GM12878 (cell line): ENCODE measurements at regions not wholly inside any gene's neighbourhood (a gene's known extent, or its start where the extent isn't known, plus 50 kb on each side); places are given as distances from the start of the nearest gene placed in this dataset.

Source experiments
- CEBPB ChIP-seq, 2 experiments: fragments of 150-350 bp in 1 of 2; IDR thresholded peaks; 2 replicates each; pipeline ENCODE4 v1.6.1; 2012 to 2014; ENCODE audit warnings: low read depth in 2 of 2, low read length in 2 of 2, borderline replicate concordance in 1 of 2, inconsistent platforms in 1 of 2
- CHD2 ChIP-seq: IDR thresholded peaks from 2 replicates; pipeline ENCODE4 v1.6.1; 2011; ENCODE audit warnings: low read depth, low read length, improper control_type of control experiment, borderline replicate concordance
- GATAD2B ChIP-seq: fragments of 450-650 bp; conservative IDR thresholded peaks from 2 replicates; pipeline ENCODE4 v1.6.1; 2017; ENCODE audit warnings: low read depth, mild to moderate bottlenecking, moderate library complexity
- IKZF2 ChIP-seq, 2 experiments: fragments of 450-650 bp; IDR thresholded peaks; 2 replicates each; pipeline ENCODE4 v1.6.1; 2017; ENCODE audit warnings: mild to moderate bottlenecking in 2 of 2, moderate library complexity in 2 of 2
- KLF5 ChIP-seq: fragments of 450-650 bp; IDR thresholded peaks from 2 replicates; pipeline ENCODE4 v1.6.1; 2014; ENCODE audit warnings: mild to moderate bottlenecking; ENCODE audit not compliant: partially characterized antibody
- POLR2A ChIP-seq: IDR thresholded peaks from 2 replicates; pipeline ENCODE4 v1.6.1; 2011; ENCODE audit warnings: low read depth, mild to moderate bottlenecking, low read length
- POLR2AphosphoS5 ChIP-seq: IDR thresholded peaks from 2 replicates; pipeline ENCODE4 v1.6.1; 2011; ENCODE audit warnings: mild to moderate bottlenecking, low read length, inconsistent platforms
- RB1 ChIP-seq: fragments of 450-650 bp; formaldehyde crosslinking; IDR thresholded peaks from 2 replicates; pipeline ENCODE4 v1.6.1; 2017; ENCODE audit warnings: mild to moderate bottlenecking, borderline replicate concordance
- SREBF2 ChIP-seq: IDR thresholded peaks from 2 replicates; pipeline ENCODE4 v1.6.1; 2012; ENCODE audit warnings: mild to moderate bottlenecking, low read length
- TBL1XR1 ChIP-seq: IDR thresholded peaks from 2 replicates; pipeline ENCODE4 v1.6.1; 2012; ENCODE audit warnings: low read depth, low read length, improper control_type of control experiment
- ZNF24 ChIP-seq: fragments of 450-650 bp; IDR thresholded peaks from 2 replicates; pipeline ENCODE4 v1.6.1; 2017; ENCODE audit warnings: antibody characterized with exemption, mild to moderate bottlenecking
- TF ChIP-seq, protein P1 (sequence below), 3 experiments: IDR thresholded peaks in 2 of 3; conservative IDR thresholded peaks in 1 of 3; 2 replicates each; pipeline ENCODE4 v1.5.1; 2011; ENCODE audit warnings: low read depth in 3 of 3, low read length in 3 of 3, mild to moderate bottlenecking in 3 of 3, control low read depth in 2 of 3, moderate library complexity in 2 of 3, inconsistent platforms in 1 of 3, mixed read lengths in 1 of 3; ENCODE audit not compliant: control insufficient read depth in 2 of 3, insufficient read depth in 1 of 3; ENCODE audit errors: extremely low read depth in 1 of 3
- TF ChIP-seq, protein P2 (sequence below): IDR thresholded peaks from 2 replicates; pipeline ENCODE4 v1.6.1; 2012; ENCODE audit warnings: mild to moderate bottlenecking, low read depth, low read length
- TF ChIP-seq, protein P3 (sequence below): fragments of 450-650 bp; IDR thresholded peaks from 2 replicates; pipeline ENCODE4 v1.6.1; 2017; ENCODE audit warnings: mild to moderate bottlenecking, moderate library complexity

DNA sequence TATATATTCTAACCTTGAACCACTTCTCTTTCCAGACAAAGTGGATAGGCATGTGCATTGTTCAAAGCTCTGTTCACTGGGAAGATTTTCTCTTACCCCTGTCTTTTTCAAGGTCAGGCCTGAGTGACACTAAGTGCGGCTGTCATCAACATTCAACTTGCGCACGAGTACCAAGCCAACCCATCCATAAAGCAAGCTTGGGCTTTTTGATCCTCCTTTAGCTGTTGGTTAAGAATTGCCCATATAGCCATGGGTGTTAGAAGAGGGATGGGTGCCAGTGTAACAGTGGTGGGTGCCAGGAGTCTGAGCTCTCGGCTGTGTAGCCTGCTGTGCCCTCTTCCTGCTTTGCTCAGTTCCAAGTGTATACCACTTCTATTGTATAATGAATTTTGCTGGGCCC lies 136.1 kb downstream of the GLUL start:
- TF ChIP-seq, protein P1, sequence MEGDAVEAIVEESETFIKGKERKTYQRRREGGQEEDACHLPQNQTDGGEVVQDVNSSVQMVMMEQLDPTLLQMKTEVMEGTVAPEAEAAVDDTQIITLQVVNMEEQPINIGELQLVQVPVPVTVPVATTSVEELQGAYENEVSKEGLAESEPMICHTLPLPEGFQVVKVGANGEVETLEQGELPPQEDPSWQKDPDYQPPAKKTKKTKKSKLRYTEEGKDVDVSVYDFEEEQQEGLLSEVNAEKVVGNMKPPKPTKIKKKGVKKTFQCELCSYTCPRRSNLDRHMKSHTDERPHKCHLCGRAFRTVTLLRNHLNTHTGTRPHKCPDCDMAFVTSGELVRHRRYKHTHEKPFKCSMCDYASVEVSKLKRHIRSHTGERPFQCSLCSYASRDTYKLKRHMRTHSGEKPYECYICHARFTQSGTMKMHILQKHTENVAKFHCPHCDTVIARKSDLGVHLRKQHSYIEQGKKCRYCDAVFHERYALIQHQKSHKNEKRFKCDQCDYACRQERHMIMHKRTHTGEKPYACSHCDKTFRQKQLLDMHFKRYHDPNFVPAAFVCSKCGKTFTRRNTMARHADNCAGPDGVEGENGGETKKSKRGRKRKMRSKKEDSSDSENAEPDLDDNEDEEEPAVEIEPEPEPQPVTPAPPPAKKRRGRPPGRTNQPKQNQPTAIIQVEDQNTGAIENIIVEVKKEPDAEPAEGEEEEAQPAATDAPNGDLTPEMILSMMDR (IDR thresholded peaks at IDR 0.05 in 2 of 3, conservative IDR thresholded peaks at IDR 0.05 in 1 of 3; ENCODE audit: control insufficient read depth in 2 of 3, extremely low read depth in 1 of 3, insufficient read depth in 1 of 3, low read depth in 3 of 3, low read length in 3 of 3), result no peak
- TF ChIP-seq, protein P2, sequence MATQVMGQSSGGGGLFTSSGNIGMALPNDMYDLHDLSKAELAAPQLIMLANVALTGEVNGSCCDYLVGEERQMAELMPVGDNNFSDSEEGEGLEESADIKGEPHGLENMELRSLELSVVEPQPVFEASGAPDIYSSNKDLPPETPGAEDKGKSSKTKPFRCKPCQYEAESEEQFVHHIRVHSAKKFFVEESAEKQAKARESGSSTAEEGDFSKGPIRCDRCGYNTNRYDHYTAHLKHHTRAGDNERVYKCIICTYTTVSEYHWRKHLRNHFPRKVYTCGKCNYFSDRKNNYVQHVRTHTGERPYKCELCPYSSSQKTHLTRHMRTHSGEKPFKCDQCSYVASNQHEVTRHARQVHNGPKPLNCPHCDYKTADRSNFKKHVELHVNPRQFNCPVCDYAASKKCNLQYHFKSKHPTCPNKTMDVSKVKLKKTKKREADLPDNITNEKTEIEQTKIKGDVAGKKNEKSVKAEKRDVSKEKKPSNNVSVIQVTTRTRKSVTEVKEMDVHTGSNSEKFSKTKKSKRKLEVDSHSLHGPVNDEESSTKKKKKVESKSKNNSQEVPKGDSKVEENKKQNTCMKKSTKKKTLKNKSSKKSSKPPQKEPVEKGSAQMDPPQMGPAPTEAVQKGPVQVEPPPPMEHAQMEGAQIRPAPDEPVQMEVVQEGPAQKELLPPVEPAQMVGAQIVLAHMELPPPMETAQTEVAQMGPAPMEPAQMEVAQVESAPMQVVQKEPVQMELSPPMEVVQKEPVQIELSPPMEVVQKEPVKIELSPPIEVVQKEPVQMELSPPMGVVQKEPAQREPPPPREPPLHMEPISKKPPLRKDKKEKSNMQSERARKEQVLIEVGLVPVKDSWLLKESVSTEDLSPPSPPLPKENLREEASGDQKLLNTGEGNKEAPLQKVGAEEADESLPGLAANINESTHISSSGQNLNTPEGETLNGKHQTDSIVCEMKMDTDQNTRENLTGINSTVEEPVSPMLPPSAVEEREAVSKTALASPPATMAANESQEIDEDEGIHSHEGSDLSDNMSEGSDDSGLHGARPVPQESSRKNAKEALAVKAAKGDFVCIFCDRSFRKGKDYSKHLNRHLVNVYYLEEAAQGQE, result no peak
- no peak for TF ChIP-seq POLR2A
- no peak for TF ChIP-seq ZNF24
- TF ChIP-seq POLR2AphosphoS5, result no peak
- TF ChIP-seq, protein P3, sequence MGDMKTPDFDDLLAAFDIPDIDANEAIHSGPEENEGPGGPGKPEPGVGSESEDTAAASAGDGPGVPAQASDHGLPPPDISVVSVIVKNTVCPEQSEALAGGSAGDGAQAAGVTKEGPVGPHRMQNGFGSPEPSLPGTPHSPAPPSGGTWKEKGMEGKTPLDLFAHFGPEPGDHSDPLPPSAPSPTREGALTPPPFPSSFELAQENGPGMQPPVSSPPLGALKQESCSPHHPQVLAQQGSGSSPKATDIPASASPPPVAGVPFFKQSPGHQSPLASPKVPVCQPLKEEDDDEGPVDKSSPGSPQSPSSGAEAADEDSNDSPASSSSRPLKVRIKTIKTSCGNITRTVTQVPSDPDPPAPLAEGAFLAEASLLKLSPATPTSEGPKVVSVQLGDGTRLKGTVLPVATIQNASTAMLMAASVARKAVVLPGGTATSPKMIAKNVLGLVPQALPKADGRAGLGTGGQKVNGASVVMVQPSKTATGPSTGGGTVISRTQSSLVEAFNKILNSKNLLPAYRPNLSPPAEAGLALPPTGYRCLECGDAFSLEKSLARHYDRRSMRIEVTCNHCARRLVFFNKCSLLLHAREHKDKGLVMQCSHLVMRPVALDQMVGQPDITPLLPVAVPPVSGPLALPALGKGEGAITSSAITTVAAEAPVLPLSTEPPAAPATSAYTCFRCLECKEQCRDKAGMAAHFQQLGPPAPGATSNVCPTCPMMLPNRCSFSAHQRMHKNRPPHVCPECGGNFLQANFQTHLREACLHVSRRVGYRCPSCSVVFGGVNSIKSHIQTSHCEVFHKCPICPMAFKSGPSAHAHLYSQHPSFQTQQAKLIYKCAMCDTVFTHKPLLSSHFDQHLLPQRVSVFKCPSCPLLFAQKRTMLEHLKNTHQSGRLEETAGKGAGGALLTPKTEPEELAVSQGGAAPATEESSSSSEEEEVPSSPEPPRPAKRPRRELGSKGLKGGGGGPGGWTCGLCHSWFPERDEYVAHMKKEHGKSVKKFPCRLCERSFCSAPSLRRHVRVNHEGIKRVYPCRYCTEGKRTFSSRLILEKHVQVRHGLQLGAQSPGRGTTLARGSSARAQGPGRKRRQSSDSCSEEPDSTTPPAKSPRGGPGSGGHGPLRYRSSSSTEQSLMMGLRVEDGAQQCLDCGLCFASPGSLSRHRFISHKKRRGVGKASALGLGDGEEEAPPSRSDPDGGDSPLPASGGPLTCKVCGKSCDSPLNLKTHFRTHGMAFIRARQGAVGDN, result no peak
- TF ChIP-seq RB1, result no peak
- no peak for TF ChIP-seq IKZF2 (IDR thresholded peaks at IDR 0.05)
- TF ChIP-seq SREBF2, result no peak
- no peak for TF ChIP-seq TBL1XR1
- TF ChIP-seq CEBPB (IDR thresholded peaks at IDR 0.05; ENCODE audit: borderline replicate concordance in 1 of 2, low read depth in 2 of 2, low read length in 2 of 2), result no peak
- no peak for TF ChIP-seq GATAD2B
- no peak for TF ChIP-seq KLF5
- no peak for TF ChIP-seq CHD2
